ENCODE measurements at regions not wholly inside any gene's neighbourhood (a gene's known extent, or its start where the extent isn't known, plus 50 kb on each side); places are given as distances from the start of the nearest gene placed in this dataset.
"Not testable (repeated sequence)": the region's sequence is repeated elsewhere in the genome, so short reads cannot be mapped to it uniquely, and the experiment has no call there.

DNA sequence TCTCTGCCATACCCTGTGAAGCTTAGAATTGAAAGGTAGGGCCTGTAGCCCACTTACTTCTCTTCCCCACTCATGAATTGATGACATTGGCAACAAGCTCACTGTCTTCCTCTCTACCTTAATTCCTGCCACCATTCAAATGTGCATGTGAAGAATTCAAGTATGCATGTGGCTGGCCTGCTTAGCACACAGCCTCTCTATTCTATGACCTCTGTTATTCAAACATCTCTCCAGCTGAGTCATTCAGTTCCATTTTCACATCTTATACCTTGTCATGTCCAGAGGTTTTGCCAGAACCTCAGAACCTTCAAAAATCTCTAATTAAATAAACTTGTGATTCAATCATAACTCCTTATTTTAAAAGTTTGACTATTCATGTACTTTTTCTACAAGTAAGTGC lies 114.7 kb upstream of the MAN2A1 start:
- DNase-seq = no peak

DNA sequence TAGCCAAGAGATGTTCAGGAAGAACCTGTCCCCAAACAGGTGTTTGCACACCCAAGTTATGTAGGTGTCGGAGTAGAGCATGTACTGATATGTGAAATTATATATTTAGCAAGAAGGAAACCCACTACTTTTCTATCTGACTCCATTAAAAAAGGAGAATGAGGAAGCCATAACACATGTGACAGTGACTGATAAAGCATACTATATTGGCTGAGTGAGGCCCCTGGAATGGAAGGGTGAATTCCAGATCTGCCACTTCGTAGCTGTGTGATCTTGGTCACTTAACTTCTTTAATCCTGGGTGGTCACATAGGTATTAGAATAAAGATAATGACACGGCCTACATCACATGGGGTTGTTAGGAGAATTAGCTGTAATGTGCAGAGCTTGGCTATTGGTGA lies 116.0 kb upstream of the MAN2A1 start:
- DNase-seq = no peak

DNA sequence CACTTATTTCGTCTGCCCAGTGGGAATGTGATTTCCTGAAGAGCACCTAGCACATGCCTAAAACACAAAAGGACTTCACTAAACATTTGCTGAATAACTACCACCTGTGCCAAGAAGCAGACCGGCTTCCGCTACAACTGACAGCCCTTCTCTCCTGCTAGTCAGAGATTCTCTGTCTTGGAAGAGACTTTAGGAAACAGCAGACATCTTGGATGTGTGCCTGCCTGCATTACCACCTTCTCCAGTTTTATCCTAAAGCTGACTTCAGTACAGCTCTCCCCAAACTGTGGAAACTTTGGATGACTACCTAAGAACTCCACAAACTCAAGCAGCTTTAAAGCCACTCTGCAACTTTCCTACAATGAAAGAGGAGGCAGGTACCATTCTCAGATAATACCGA lies 116.5 kb upstream of the MAN2A1 start:
- no peak for DNase-seq

DNA sequence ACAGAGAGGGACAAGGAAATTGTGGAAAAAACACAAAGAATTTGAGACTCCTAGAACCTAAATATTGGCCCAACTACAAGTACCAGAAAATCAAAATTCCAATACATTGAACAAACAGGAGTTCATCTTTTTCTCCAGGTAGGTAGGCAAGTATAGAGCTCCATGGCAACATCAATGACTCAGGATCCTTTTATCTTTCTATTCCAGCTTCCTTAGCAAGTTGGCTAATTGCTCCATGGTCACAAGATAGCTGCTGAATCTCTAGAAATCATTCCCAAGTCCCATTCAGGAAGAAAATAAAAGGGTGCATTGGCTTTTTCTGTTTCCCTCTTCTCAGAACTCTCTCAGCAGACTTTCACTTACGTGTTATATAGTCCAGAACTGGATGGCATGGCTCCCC lies 117.9 kb upstream of the MAN2A1 start:
- no peak for DNase-seq

DNA sequence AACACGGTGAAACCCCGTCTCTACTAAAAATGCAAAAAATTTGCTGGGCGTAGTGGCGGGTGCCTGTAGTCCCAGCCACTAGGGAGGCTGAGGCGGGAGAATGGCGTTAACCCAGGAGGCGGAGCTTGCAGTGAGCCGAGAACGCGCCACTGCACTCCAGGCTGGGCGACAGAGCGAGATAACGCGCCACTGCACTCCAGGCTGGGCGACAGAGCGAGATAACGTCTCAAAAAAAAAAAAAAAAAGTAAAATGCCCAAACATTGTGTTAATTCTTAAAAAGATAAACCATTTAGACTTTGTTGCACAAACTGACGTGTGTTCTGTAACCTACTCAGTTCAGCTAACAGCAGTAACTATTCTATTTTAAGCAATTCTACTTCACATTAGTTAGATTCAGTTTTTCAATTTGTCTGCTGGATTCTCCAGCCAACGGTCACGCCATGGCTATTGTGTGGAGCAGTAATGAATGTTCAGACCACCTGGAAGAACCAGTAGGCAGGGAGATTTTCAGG lies 119.3 kb upstream of the MAN2A1 start:
- DNase-seq = no peak

DNA sequence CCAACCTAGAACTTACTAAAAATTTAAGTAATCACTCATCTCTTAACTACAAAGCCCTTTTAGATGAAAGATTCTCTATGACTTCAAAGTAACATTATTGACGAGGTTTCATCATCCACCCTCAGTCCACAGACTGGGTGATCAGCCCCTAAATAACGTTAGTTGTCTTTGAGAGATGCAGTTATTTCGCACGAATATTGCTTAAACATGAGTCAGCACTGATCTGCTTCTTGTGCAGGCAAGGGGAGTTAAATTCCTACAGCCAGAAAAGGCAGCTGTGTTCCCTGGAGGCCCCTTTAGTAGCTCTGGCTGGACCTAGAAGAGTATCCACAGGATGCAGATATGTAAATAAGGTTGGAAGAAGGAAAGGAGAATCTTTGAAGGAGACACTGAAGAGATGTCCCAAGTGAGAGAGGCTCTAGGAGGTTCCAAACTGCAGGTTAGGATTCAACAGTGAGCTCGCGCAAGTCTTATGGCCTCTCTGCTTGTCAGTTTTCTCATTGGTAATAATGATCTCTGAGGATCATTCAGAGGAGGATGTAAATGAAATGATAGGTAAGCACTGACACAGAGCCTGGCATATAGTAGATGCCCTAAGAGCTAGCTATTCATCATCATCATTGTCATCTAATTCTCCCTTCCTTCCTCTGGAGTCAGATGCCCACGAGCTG lies 122.2 kb upstream of the MAN2A1 start:
- DNase-seq = no peak

DNA sequence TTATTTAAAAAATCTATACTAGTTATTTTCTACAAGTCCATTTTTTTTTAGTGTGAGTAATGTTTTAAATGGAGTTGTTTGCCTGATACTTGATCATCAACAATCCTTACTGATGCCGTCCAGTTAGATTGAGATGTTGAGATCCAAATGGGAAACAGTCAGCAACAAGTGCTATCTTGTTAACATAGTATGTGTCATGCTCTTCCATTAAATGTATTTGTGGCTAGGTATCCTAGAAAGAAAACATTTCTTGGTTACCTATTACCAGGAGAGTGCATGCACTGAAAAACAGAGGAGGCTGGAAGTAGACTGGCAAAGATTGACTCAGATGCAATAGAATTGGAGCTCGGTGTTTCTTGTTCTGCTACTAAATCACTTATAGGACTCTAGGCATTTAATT lies 123.4 kb upstream of the MAN2A1 start:
- DNase-seq = no peak

DNA sequence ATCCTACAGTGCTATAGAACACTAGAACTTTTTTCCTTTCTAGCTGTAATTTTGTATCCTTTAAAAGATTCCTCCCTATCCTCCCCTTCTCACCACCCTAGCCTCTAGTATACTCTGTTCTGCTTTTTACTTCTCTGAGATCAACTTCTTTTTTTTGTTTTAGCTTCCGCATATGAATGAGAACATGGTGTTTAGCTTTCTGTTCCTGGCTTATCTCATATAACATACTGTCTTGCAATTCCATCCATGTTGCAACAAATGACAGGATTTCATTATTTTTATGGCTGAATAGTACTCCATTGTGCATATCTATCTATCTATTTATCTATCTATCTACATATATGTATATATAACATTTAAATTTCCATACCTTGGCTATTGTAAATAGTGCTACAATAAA lies 126.0 kb upstream of the MAN2A1 start:
- no peak for DNase-seq

DNA sequence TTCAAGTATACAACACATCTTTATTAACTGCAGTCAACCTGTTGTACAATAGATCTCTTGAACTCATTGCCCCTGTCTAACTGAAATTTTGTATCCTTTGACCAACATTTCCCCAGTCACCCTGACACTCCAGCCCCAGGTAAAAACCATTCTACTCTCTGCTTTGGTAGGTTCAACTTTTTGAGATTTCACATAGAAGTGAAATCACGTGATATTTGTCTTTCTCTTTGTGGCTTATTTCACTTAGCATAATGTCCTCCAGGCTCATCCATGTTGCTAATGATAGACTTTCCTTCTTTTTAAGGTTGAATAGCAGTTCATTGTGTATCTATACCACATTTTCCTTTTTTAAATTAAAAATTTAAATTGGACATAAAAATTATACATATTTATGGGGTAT lies 126.5 kb upstream of the MAN2A1 start:
- DNase-seq = no peak

DNA sequence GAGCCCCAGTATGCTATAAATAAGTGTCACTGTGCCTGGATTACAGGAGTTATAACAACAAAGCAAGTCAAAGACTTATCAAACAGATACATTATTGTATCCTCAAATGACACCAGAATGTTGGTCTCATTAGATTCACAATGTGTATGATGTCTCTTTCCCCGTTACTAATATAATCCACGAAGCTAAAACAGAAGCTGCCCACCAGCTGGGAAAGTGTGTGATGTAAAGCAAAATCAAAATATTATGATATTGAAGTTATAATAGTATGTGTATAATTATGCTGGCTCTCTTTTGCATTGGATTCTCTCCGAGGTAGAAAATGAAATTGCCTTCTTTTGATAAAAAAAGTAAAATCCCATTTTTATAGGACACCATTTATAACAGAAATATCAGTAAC lies 127.3 kb upstream of the MAN2A1 start:
- DNase-seq = no peak

DNA sequence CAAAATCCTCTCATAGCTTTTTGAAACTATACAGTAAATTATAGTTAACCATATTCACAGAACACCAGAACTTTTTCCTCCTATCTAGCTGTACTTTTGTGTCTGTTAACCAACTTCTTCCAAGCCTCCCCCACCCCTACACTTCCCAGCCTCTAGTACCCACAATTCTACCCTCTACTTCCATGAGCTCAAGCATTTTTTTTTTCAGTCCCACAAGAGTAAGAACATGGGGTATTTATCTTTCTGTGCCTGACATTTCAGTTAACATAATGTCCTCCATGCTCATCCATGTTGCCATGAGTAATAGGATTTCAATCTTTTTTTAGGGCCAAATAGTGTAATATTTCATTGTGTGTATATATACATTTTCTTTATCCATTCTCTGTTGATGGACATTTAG lies 128.3 kb upstream of the MAN2A1 start:
- no peak for DNase-seq

DNA sequence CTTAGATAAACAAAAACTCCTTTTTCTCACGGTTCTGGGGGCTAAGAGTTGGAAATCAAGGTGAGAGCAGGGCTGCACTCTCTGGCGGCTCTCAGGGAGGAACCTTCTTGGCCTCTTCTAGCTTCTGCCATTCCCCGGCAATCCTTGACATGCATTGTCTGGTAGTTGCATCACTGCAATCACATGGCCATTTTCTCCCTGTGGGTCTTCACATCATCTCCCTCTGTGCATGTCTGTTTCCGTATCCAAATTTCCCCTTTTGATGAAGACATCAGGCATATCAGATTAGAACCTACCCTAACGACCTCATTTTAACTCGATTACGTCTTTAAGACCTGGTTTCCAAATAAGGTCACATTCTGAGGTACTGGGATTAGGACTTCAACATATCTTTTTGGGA lies 129.2 kb upstream of the MAN2A1 start:
- DNase-seq = no peak

DNA sequence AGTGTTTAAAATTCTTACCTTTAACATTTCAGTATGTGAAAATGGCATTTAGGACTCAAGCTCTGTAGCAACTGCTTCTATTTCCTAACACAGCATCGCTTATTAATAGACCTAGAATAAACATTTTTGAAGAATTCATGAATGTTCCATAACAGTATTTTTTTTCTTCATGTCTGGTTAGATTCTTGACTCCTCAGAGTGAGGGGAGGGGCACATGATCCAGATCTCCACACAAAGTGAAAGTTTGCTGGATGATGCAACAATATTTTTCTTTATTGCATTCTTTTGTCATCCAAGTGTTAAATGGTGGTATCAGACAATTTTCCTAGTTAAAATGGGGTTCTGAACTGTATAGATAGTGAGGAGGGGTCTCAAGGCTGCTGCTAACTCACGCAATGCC lies 130.8 kb upstream of the MAN2A1 start:
- no peak for DNase-seq

DNA sequence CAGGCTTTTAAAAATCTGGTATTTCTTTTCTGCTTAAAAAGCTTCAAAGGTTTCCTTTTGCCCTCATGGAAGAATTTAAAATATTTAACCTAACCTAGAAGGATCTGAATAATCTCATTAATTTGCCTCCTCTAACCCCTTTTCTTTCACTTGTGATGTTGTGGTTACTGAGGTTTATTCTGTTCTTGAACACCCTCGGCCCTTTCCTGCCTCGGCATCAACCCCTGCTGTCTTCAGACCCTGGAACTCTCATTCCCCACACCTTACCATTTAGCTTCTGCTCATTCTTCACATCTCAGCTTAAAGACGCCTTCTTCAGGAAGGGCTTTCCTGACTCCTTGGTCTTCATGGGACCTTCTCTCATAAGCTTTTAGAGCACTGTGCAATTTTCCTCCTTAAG lies 131.4 kb upstream of the MAN2A1 start:
- no peak for DNase-seq

DNA sequence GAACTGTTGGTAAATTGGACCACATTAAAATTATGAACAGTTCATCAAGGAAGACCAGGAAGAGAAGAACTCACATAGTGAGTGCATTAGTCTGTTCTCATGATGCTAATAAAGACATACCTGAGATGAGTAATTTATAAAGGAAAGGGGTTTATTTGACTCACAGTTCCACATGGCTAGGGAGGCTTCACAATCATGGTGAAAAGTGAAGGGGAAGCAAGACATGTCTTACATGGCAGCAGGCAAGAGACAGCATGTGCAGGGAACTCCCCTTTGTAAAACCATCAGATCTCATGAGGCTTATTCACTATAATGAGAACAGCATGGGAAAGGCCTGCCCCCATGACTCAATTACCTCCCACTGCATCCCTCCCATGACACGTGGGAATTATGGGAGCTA lies 135.9 kb upstream of the MAN2A1 start:
- DNase-seq = no peak

DNA sequence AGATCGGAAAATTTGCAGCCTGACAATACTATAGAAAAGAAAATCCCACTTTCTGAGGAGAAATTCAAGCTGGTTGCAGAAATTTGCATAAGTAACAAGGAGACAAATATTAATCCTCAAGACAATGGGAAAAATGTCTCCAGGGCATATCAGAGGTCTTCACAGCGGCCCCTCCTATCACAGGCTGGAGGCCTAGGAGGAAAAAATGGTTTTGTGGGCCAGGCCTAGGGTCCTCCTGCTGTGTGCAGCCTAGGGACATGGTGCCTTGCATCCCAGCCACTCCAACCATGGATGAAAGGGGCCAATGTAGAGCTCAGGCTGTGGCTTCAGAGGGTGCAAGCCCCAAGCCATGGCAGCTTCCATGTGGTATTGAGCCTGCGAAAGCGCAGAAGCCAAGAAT lies 138.5 kb upstream of the MAN2A1 start:
- not testable (repeated sequence) for DNase-seq

DNA sequence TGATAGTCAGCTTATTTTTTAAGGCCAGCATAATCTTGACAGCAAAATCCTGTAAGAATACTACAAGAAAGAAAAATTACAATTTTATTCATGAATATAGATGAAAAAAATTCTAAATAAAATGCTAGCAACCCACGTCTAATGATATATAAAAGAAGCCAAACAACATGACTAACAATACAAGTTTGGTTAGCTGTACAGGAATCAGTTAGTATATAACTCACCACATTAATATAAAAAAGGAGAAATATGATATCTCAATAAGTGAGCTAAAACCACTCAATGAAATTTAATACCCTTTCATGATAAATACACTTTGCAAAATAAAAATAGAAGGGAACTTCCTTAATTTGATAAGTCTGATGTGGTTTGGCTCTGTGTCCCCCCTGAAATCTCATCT lies 139.7 kb upstream of the MAN2A1 start:
- DNase-seq = no peak

DNA sequence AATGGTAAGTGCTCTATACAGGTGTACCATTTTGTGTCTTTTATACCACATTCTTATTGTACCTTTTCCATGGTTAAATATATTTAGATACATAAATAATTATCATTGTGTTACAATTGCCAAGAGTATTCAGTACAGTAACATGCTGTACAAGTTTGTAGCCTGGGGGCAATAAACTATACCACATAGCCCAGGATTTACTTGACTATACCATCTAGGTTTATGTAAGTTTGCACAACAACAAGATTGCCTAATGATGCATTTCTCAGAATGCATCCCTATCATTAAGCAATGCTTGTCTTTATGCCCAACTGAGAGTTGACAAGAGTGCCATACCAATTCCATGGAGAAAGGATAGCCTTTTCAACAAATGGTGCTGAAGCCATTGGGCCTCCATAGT lies 136.7 kb upstream of the PJA2 start:
- DNase-seq = peak; percentile 11

DNA sequence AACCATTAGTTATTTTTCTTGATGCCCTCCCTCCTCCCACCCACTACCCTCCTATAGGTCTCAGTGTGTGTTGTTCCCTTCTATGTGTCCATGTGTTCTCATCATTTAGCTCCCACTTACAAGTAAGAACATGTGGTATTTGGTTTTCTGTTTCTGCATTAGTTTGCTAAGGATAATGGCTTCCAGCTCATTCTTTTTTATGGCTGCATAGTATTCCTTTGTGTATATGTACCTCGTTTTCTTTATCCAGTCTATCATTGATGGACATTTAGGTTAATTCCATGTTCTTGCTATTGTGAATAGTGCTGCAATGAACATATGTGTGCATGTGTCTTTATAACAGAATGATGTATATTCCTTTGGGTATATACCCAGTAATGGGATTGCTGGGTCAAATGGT lies 135.1 kb upstream of the PJA2 start:
- not testable (repeated sequence) for DNase-seq

DNA sequence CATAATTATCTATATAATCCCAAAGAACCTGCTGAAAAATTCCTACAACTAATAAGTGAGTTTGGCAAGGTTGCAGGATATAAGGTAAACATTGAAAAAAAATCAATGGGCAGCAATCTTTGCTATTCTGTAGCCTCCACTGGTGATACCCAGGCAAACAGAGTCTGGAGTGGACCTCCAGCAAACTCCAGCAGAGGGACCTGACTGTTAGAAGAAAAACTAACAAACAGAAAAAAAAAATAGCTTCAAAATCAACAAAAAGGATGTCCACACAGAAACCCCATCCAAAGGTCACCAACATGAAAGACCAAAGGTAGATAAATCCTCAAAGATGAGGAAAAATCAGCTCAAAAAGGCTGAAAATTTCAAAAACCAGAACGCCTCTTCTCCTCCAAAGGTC lies 128.9 kb upstream of the PJA2 start:
- DNase-seq = not testable (repeated sequence)

DNA sequence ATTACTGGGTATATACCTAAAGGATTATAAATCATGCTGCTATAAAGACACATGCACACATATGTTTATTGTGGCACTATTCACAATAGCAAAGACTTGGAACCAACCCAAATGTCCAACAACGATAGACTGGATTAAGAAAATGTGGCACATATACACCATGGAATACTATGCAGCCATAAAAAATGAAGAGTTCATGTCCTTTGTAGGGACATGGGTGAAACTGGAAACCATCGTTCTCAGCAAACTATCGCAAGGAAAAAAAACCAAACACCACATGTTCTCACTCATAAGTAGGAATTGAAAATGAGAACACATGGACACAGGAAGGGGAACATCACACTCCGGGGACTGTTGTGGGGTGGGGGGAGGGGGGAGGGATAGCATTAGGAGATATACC lies 125.3 kb upstream of the PJA2 start:
- not testable (repeated sequence) for DNase-seq

DNA sequence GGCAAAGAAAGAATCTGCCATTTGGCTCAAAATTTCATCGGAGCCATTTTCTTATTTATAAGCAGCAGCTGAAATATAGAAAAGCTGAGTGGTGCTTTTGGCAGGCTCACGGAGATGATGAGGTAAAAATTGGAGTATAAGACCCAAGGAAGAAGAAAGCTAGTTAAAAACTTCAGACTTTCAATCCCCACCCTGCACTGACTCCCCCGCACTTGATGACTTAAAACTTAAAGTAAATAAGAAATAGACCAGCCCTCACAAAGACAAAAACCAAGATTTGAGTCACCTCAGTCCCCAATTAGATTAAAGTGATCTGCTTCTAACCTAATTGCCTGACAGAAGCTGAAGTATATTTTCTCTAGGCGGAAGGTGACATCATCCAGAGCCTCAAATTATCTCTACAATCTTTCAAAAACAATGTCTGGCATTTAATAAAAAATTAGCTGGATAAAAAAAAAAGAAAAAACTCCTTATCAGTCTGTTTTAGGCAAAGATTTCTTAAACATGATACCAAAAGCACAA lies 124.0 kb upstream of the PJA2 start:
- DNase-seq = peak; percentile 8

DNA sequence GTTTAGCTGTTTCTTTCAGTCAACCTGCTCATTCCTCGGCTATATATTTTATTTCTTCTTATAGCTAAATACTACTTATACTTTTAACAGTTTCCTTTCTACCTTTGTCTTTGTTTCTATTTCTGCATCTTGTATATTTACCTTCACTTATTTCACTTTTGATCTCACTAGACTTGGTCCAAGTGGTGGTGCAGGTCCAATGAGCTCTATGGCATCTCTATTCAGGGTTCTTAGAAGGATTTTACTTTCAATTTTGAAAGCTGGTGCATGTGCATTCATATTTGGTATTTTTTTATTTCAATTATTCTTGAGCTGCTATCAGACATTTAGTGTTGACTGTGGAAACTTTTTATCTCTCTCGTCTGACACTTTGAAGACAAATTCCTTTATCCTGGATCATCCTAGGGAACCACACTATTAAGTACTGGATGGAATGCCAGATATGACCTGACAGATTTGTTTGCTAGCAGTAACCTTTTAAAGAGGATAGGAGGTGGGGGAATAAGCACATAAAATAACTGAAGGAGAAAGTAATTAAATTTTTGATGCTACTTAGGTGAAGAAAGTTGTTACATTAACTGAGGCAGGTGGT lies 123.1 kb upstream of the PJA2 start:
- no peak for DNase-seq

DNA sequence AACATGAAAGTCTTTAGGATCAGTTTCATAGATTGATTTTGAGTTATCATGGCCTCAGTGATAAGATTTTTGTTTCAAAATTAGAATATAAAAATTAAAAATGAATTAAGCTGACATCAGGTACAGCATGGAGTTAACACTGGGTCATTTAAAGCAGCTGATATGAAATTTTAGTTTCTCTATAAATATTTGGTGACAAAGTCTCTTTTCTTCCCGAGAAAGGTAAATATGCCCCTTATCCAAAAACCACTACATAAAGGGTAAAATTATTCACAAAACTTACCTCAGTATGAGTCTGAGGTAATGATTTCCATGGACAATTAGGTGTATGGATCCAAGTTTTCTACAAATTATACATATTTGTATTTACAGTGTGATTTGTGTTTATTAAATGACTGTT lies 121.5 kb upstream of the PJA2 start:
- no peak for DNase-seq

DNA sequence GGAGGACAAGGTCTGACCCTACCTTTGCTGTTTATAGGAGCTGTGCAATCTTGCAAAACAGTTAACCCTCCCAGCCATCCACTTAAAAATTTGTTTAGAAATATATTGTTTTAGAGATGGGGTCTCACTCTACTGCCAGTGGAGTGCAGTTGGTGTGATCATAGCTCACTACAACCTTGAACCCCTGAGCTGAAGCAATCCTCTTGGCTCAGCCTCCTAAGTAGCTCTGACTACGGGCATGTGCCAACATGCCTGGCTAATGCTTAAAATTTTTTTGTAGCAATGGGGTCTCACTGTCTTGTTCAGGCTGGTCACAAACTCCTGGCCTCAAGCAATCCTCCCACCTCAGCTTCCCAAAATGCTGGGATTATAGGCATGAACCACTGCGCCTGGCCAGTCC lies 120.2 kb upstream of the PJA2 start:
- no peak for DNase-seq
